Activated CD4-positive, alpha-beta memory T cell treated with anti-CD3 and anti-CD28 coated beads, Interleukin-2, amount 10 ng/mL, durations not matched to agents 7 days and 5 days (primary cell): ENCODE measurements at regions not wholly inside any gene's neighbourhood (a gene's known extent, or its start where the extent isn't known, plus 50 kb on each side); places are given as distances from the start of the nearest gene placed in this dataset.

Experiments
- CTCF ChIA-PET: fragments of 350-600 bp; sonication (Branson Sonifier 250); formaldehyde crosslinking; loops from one replicate; lab custom pipeline; 2021; ENCODE audit warnings: antibody characterized with exemption, inconsistent platforms; lab: Charles Lee
- POLR2A ChIA-PET: fragments of 350-600 bp; sonication (Branson Sonifier 250); formaldehyde crosslinking; loops from one replicate; lab custom pipeline; 2021; ENCODE audit warnings: antibody characterized with exemption; lab: Charles Lee
- DNase-seq: peaks from one replicate; pipeline ENCODE4 v3.0.0-alpha.2; 2020
- H3K27ac Mint-ChIP-seq: one replicate; pipeline ENCODE4 v1.8.0; 2021; ENCODE audit warnings: mild to moderate bottlenecking, mixed read lengths
- H3K27me3 Mint-ChIP-seq: one replicate; pipeline ENCODE4 v1.8.0; 2021; ENCODE audit warnings: mixed read lengths
- H3K36me3 Mint-ChIP-seq: one replicate; pipeline ENCODE4 v1.8.0; 2021; ENCODE audit warnings: low read depth, mixed read lengths
- H3K4me1 Mint-ChIP-seq: one replicate; pipeline ENCODE4 v1.8.0; 2021; ENCODE audit warnings: mixed read lengths
- H3K4me3 Mint-ChIP-seq: one replicate; pipeline ENCODE4 v1.8.0; 2021; ENCODE audit warnings: mild to moderate bottlenecking, mixed read lengths
- H3K9me3 Mint-ChIP-seq: one replicate; pipeline ENCODE4 v1.8.0; 2021; ENCODE audit warnings: mixed read lengths

DNA sequence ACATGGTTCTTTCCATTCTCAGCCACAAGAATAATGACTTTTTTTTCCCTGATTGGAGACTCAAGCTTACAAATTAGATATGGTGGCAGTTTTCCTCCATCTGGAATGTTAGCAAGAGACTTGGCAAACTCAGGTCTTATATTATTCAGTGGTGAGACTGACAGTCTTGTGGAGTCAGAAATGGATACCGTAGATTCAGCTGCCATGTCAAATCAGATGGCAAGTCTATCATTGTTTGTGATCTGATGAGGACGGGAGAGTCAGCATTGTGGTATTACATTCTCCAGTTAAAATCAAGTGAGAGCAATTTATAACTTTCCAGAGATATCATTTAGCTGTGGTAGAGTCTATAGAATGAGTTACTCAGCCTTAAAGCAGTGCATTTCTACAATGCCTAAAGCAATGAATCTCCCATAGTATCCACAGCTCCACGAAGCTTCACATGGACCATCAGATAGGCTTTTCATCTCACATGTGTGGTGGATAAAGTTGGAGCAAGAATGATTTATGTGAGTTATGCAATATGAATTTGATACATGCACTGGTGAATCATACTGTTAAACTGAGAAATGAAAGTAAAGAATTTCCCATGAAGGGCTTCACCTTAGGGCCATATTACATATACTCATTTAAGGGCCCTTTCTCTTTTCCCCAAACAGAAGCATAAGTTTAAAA lies 430.6 kb downstream of the ZNF608 start:
- ChIA-PET CTCF (no interaction called here), POLR2A (no interaction called here)
- H3K36me3 Mint-ChIP-seq: no peaks in the 10 kb centered on the region
- H3K27ac Mint-ChIP-seq: no peak overlapping the region
- H3K4me1 Mint-ChIP-seq: no peaks in the 10 kb centered on the region
- no peaks in the 10 kb centered on the region for H3K27me3 Mint-ChIP-seq
- no peak for DNase-seq
- no peaks in the 10 kb centered on the region for H3K9me3 Mint-ChIP-seq
- H3K4me3 Mint-ChIP-seq: no peak overlapping the region

DNA sequence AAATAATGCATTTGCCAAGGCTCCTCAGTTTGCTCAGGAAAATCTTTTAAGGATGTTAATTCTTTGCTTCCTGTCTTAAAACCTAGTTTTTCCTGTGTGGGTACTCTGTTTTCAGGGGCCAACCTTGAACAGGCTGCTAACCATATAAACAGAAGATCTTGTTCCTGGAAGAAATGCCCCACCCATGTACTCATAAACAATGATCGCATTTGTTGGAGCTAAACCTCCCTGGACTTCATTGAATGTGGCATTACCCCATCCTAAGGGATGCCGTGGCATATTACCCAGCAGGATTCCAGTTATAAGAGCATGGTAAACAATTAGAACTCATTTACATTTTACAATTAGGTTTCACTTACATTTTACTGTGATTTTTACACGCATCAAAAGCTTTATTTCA lies 436.0 kb downstream of the ZNF608 start:
- POLR2A ChIA-PET: no interaction called here
- Mint-ChIP-seq H3K36me3 (no peaks in the 10 kb centered on the region), H3K4me1 (no peaks in the 10 kb centered on the region), H3K27me3 (no peaks in the 10 kb centered on the region), H3K27ac (no peak overlapping the region), H3K4me3 (no peak overlapping the region), H3K9me3 (no peaks in the 10 kb centered on the region)
- CTCF ChIA-PET: no interaction called here
- DNase-seq: no peak

DNA sequence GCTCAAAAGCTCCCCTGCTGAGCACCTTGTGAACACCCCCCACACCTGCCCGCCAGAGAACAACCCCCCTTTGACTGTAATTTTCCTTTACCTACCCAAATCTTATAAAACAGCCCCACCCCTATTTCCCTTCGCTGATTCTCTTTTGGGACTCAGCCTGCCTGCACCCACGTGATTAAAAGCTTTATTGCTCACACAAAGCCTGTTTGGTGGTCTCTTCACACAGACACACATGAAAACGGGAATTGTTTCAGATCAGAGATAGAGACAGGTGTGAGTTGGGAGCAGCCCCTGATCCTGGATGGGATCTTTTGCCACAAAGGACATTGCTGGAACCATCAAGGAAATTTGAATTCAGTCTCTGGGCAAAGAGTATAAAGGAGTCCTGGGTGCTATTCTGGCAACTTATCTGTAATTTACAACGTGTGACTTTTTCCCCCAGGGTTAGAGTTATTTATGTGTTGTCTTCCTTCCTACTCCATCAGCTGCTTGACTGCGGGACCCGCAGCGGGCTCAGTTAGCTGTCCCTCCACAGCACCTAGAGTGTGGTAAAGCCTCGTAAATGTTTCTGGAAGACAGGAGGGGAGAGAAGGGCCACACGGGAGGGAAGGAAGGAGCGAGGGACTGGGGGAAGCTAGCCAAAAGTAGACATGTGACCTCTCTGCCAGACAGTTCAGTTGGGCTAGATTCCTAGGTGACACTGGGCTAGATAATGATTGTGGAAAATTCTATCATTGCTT lies 437.0 kb downstream of the ZNF608 start:
- CTCF ChIA-PET: no interaction called here
- Mint-ChIP-seq H3K9me3 (no peaks in the 10 kb centered on the region), H3K36me3 (no peaks in the 10 kb centered on the region), H3K27ac (no peak overlapping the region), H3K27me3 (no peaks in the 10 kb centered on the region), H3K4me3 (no peak overlapping the region), H3K4me1 (no peaks in the 10 kb centered on the region)
- POLR2A ChIA-PET: no interaction called here
- no peak for DNase-seq

DNA sequence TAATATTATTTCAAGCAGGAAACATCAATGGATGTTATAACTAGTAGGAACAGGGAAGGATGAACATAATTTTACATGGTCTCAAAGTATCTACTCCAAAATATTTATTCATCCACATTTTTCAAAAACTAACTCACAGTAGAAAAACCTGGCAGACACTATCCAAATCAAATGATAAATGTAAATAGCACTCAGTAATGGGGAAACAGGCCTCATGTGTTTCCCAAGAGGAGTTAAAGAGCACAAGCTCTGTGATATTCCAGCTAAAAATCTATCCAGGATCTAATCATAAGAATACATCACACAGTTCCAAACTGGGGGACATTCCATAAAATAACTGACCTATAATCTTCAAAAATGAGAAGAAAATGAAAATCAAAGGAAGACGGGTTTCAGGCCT lies 443.1 kb downstream of the ZNF608 start:
- CTCF ChIA-PET: no interaction called here
- Mint-ChIP-seq H3K4me3 (no peak overlapping the region), H3K27ac (no peak overlapping the region), H3K9me3 (no peaks in the 10 kb centered on the region), H3K36me3 (no peaks in the 10 kb centered on the region), H3K4me1 (no peaks in the 10 kb centered on the region), H3K27me3 (no peaks in the 10 kb centered on the region)
- no peak for DNase-seq
- POLR2A ChIA-PET: no interaction called here

DNA sequence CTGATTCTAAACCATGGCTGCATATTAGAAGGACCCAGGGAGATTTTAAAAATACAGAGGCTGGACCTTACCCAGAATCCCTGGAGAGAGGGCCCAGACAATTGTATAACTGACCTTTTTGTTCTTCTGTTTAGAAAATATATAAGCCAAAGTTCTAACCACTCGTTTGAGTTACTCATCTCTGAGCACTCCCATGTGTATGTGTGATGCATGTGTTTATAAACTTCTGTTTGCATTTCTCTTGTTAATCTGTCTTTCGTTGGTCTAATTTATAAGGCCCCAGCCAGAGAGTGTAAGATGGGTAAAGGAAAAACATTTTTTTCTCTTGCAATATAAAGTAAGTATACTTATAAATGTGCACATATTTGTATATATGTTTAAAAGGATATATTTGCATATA lies 443.9 kb downstream of the ZNF608 start:
- ChIA-PET POLR2A (no interaction called here), CTCF (no interaction called here)
- no peak overlapping the region for H3K27ac Mint-ChIP-seq
- no peak for DNase-seq
- H3K27me3 Mint-ChIP-seq: no peaks in the 10 kb centered on the region
- H3K36me3 Mint-ChIP-seq: no peaks in the 10 kb centered on the region
- H3K4me1 Mint-ChIP-seq: no peaks in the 10 kb centered on the region
- H3K4me3 Mint-ChIP-seq: no peak overlapping the region
- no peaks in the 10 kb centered on the region for H3K9me3 Mint-ChIP-seq

DNA sequence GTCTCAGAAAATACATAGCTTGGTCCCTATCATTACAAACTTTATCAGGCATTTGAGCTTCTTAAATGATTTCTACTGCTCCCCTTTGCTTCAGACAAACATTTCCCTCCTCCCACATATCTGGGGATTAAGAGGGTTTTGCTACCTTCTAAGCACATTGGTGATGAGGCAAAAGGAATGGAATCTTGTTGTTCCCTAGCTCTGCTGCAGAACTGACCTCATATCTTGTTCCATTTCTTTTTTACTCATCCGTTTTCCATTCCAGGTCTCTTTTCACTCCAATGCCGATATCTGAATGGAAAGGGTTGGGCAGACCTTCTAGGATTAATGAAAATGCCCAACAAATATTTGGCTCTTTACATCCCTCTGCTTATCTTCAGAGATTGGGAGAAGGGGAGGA lies 444.6 kb downstream of the ZNF608 start:
- CTCF ChIA-PET: no interaction called here
- H3K36me3 Mint-ChIP-seq: no peaks in the 10 kb centered on the region

DNA sequence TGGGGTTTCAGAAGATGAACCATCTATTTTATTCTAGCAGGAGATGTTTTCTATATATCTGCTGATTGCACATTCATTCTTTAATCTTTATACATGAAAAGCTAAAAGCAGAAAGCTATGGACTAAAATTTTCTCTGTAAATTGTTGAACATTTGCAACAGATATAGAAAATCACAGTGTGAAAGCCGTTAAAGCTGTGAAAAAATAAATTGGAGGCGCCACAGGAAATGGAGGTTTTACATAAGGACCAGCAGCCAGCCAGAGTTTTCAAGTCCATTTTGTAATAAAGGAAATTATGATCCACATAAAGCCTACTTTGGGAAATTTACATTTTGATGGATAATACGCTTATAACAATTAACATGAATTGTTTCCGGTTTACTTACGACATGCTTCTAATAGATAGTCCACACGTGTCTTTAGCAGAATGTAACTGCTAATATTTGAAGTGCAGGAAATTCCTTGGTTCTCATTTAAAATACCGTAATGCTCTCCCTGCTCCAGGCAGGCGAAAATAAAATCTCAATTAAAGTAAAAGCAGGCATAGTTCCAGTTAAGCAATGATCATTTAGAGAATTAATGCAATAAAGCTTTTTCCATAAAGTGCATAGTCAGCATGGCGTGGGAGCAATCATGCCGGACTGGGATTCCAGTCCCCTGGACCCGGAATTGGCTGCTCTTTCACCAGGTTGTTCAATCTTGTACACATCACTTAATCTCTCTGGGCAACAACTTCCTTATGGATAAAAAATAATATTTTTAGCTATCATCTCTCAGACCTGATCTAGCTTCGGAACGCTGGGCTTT lies 445.4 kb downstream of the ZNF608 start:
- CTCF ChIA-PET: no interaction called here
- POLR2A ChIA-PET: no interaction called here
- Mint-ChIP-seq H3K27me3 (no peaks in the 10 kb centered on the region), H3K36me3 (no peaks in the 10 kb centered on the region), H3K9me3 (peaks cover 2% of the 10 kb centered on the region), H3K4me1 (no peaks in the 10 kb centered on the region), H3K27ac (no peak overlapping the region), H3K4me3 (no peak overlapping the region)
- no peak for DNase-seq

More for the DNA sequence above, 444.6 kb downstream of the ZNF608 start:
- no peaks in the 10 kb centered on the region for H3K27me3 Mint-ChIP-seq
- H3K9me3 Mint-ChIP-seq: peaks cover 1% of the 10 kb centered on the region
- H3K4me3 Mint-ChIP-seq: no peak overlapping the region
- no peak for DNase-seq
- H3K27ac Mint-ChIP-seq: no peak overlapping the region
- POLR2A ChIA-PET: no interaction called here
- no peaks in the 10 kb centered on the region for H3K4me1 Mint-ChIP-seq

DNA sequence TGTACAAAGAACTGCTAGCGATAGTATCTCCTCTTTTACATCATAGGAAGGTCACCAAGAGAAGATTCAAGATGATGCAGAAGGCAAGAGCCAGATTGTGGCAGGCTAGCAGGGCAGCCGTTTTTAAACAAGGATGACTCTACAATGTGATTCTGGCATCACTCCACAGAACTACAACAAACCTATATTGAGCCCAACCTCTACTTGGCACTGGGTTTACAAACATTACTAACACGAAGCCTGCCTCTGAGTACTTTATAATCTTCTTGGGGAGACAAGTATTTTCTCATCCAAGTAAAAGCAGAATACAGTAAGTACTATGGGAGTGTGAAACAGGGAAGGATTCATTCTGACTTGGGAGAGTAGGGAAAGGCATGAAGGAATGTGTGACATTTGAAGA lies 448.6 kb downstream of the ZNF608 start:
- H3K27me3 Mint-ChIP-seq: no peaks in the 10 kb centered on the region
- H3K27ac Mint-ChIP-seq: no peak overlapping the region
- ChIA-PET POLR2A (no interaction called here), CTCF (no interaction called here)
- no peak overlapping the region for H3K4me3 Mint-ChIP-seq
- H3K36me3 Mint-ChIP-seq: no peaks in the 10 kb centered on the region
- H3K4me1 Mint-ChIP-seq: no peaks in the 10 kb centered on the region
- DNase-seq: no peak
- peaks cover 2% of the 10 kb centered on the region for H3K9me3 Mint-ChIP-seq

DNA sequence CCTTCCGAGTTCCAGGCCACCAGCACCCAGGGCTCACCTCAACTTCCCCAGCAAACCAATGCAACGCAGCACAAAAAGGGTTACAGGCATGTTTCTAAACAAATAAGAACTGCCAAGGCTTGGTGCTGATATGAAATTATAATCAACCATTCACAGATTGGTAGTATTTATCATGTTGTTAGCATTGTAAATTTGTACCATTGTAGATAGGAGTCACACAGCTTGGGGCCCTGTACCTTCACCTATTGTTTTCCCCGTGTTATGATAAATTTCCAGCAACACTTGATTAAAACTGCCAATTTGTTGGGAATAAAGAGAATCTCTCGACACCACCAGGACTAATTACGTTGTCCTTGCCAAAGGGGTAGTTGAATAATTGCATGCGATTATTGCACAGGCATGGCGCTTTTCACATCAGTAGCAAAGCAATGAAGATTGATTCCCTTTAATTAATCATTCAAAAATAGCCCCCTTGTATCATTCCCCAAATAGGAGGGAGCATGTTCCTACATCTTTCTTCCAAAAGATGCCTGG lies 454.1 kb downstream of the ZNF608 start:
- Mint-ChIP-seq H3K9me3 (peaks cover 2% of the 10 kb centered on the region), H3K27me3 (no peaks in the 10 kb centered on the region), H3K36me3 (no peaks in the 10 kb centered on the region), H3K4me1 (no peaks in the 10 kb centered on the region), H3K4me3 (no peak overlapping the region), H3K27ac (no peak overlapping the region)
- POLR2A ChIA-PET: no interaction called here
- no peak for DNase-seq
- CTCF ChIA-PET: no interaction called here

DNA sequence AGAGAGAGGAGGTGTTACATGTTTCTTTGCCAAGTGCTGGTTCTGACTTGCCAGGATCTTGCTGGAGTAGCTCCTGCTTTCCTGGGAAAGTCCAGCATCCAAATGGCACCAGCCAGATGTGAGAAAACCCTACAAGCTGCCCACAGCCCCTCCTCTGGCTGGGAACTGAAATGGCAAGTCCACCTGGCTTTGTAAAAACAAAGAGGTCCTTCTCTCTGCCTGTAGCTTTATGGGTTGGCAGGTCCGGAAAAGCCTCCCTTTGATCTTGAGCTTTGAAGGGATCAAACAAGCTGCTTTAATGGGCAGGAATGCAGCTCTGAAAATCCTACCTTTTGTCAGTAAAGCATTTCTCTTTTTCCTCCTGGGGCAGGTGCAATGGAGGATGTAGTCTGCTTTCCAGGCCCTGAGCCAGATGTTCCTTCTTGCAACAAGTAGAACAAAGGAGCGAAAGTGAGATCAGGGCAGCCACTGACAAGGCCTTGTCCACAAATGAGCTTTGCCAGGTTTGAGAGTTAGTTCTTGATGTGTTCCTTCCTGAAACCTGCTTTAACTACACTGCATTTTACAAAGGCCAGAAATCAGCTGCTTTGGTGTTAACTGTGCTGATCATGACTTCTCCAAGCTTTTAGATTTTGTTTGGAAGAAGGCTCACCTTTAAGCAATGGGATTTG lies 456.7 kb downstream of the ZNF608 start:
- POLR2A ChIA-PET: no interaction called here

DNA sequence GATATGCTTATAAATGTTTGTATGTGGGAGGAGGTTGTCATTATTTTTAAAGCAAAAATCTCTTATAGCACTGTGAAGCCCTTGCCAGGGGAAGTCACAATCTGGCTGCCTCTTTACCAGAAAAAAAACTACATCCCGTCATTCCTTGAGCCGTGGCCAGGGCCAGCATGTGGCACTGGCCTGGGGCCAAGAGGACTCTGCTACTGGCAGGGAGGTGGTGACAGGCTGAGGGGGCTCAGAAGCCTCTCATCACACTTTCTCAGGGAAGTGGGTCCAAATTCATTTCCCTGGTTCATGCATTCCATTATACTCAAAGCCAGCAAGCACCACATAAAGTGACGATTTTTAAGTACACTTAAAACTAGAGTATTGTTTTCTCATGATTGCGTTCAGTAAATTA lies 457.3 kb downstream of the ZNF608 start:
- POLR2A ChIA-PET: no interaction called here
- H3K4me1 Mint-ChIP-seq: no peaks in the 10 kb centered on the region

More for the DNA sequence above, 456.7 kb downstream of the ZNF608 start:
- DNase-seq: no peak
- H3K9me3 Mint-ChIP-seq: no peaks in the 10 kb centered on the region
- H3K4me3 Mint-ChIP-seq: no peak overlapping the region
- H3K4me1 Mint-ChIP-seq: no peaks in the 10 kb centered on the region
- no peaks in the 10 kb centered on the region for H3K36me3 Mint-ChIP-seq
- no peaks in the 10 kb centered on the region for H3K27me3 Mint-ChIP-seq
- H3K27ac Mint-ChIP-seq: no peak overlapping the region
- CTCF ChIA-PET: no interaction called here

DNA sequence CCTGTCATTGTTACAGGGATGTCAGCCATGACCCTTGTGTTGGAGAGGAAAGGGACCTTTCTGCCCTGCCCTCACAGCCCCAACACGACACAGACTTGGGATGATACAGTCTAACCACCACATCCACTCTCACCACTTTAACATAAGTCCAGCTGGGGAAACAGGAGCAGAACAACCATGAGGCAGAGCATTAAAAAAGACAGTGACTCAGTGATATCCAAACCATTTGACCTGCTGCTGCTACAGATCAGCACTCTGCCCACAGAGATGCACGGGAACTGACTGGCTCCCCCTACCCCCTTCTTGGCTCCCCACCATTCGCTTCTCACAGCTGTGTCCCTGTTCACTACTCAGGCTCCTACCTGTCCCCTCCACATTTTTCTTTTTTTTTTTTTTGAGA lies 458.6 kb downstream of the ZNF608 start:
- Mint-ChIP-seq H3K9me3 (no peaks in the 10 kb centered on the region), H3K4me1 (no peaks in the 10 kb centered on the region), H3K27ac (no peak overlapping the region), H3K4me3 (no peak overlapping the region), H3K36me3 (no peaks in the 10 kb centered on the region), H3K27me3 (no peaks in the 10 kb centered on the region)
- POLR2A ChIA-PET: no interaction called here
- CTCF ChIA-PET: no interaction called here
- no peak for DNase-seq

More for the DNA sequence above, 457.3 kb downstream of the ZNF608 start:
- H3K9me3 Mint-ChIP-seq: no peaks in the 10 kb centered on the region
- H3K27ac Mint-ChIP-seq: no peak overlapping the region
- no peak for DNase-seq
- H3K27me3 Mint-ChIP-seq: no peaks in the 10 kb centered on the region
- no peak overlapping the region for H3K4me3 Mint-ChIP-seq
- no peaks in the 10 kb centered on the region for H3K36me3 Mint-ChIP-seq
- CTCF ChIA-PET: no interaction called here

DNA sequence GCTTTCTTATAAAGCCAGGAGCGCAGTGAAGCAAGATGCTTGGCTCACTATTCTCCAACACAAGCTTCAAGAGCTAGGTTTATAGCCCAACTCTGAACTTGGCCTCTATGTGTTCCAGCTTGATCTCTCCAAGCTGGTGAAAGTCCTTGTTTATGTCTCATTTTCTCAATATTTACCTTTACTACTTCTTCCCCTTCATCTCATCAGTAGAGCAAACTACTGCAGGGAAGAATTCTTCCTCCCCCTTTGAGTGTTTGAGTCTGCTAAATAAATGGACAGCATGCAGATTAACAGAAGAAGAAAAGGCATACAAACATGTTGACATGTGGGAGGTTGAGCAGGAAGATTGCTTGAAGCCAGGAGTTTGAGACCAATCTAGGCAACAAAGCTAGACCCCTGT lies 460.7 kb downstream of the ZNF608 start:
- H3K4me3 Mint-ChIP-seq: no peak overlapping the region
- peaks cover 3% of the 10 kb centered on the region for H3K9me3 Mint-ChIP-seq
- ChIA-PET POLR2A (no interaction called here), CTCF (no interaction called here)
- H3K4me1 Mint-ChIP-seq: no peaks in the 10 kb centered on the region
- no peak overlapping the region for H3K27ac Mint-ChIP-seq
- DNase-seq: no peak
- no peaks in the 10 kb centered on the region for H3K36me3 Mint-ChIP-seq
- no peaks in the 10 kb centered on the region for H3K27me3 Mint-ChIP-seq
